Neural progenitor cell (in vitro differentiated cells): ENCODE measurements at regions not wholly inside any gene's neighbourhood (a gene's known extent, or its start where the extent isn't known, plus 50 kb on each side); places are given as distances from the start of the nearest gene placed in this dataset.

ENCODE experiments used
- DNase-seq: peaks from one replicate; pipeline ENCODE4 v3.0.0-alpha.2; 2016; ENCODE audit warnings: low spot score
- H2AFZ ChIP-seq: fragments of 200-600 bp; sonication (generic); replicated peaks from 2 replicates; pipeline ENCODE4 v1.6.1; 2016; ENCODE audit warnings: antibody characterized with exemption
- H3F3A ChIP-seq: fragments of 200-600 bp; sonication (generic); 2 replicates; pipeline ENCODE4 v1.6.1; 2016; ENCODE audit warnings: antibody characterized with exemption, low read depth
- H3K27ac ChIP-seq: fragments of 200-600 bp; sonication (generic); 2 replicates; pipeline ENCODE4 v1.5.1; 2016; ENCODE audit warnings: mild to moderate bottlenecking
- H3K27me3 ChIP-seq: fragments of 200-600 bp; sonication (generic); 2 replicates; pipeline ENCODE4 v1.6.1; 2016; ENCODE audit warnings: mild to moderate bottlenecking, moderate library complexity
- H3K36me3 ChIP-seq: fragments of 200-600 bp; sonication (generic); 2 replicates; pipeline ENCODE4 v1.5.1; 2016
- H3K4me1 ChIP-seq: fragments of 200-600 bp; sonication (generic); 2 replicates; pipeline ENCODE4 v1.6.1; 2016; ENCODE audit warnings: mixed run types
- H3K4me2 ChIP-seq: fragments of 200-600 bp; sonication (generic); 2 replicates; pipeline ENCODE4 v1.6.1; 2016
- H3K4me3 ChIP-seq: fragments of 200-600 bp; sonication (generic); 2 replicates; pipeline ENCODE4 v1.5.1; 2016
- H3K79me2 ChIP-seq: fragments of 200-600 bp; sonication (generic); 2 replicates; pipeline ENCODE4 v1.6.1; 2016; ENCODE audit warnings: low read depth
- H3K9ac ChIP-seq: fragments of 200-600 bp; sonication (generic); 2 replicates; pipeline ENCODE4 v1.6.1; 2016
- H3K9me3 ChIP-seq: fragments of 200-600 bp; sonication (generic); 2 replicates; pipeline ENCODE4 v1.5.1; 2016; ENCODE audit warnings: low read depth
- H4K20me1 ChIP-seq: fragments of 200-600 bp; sonication (generic); 2 replicates; pipeline ENCODE4 v1.6.1; 2016; ENCODE audit warnings: low read depth
- H3K27ac Mint-ChIP-seq: 3 replicates; pipeline ENCODE4 v1.8.0; 2021; ENCODE audit warnings: mixed read lengths
- H3K27me3 Mint-ChIP-seq: 2 replicates; pipeline ENCODE4 v1.8.0; 2022; ENCODE audit warnings: low read depth, mild to moderate bottlenecking, inconsistent platforms, moderate library complexity, mixed read lengths; ENCODE audit not compliant: insufficient read depth
- H3K36me3 Mint-ChIP-seq: 3 replicates; pipeline ENCODE4 v1.8.0; 2021; ENCODE audit warnings: mixed read lengths
- H3K4me1 Mint-ChIP-seq: 3 replicates; pipeline ENCODE4 v1.8.0; 2021; ENCODE audit warnings: mixed read lengths
- H3K4me3 Mint-ChIP-seq: 3 replicates; pipeline ENCODE4 v1.8.0; 2021; ENCODE audit warnings: mild to moderate bottlenecking, moderate library complexity, mixed read lengths
- H3K9me3 Mint-ChIP-seq: 3 replicates; pipeline ENCODE4 v1.8.0; 2020; ENCODE audit warnings: mixed read lengths
- CTCF ChIP-seq: fragments of 200-600 bp; sonication (generic); IDR thresholded peaks from 2 replicates; pipeline ENCODE4 v1.5.1; 2017; ENCODE audit warnings: antibody characterized with exemption, mild to moderate bottlenecking
- EZH2 ChIP-seq: fragments of 200-600 bp; sonication (generic); IDR thresholded peaks from 2 replicates; pipeline ENCODE4 v1.6.1; 2017; ENCODE audit warnings: antibody characterized with exemption, mild to moderate bottlenecking, moderate library complexity
- EZH2phosphoT487 ChIP-seq: fragments of 200-600 bp; sonication (generic); IDR thresholded peaks from 2 replicates; pipeline ENCODE4 v1.6.1; 2017; ENCODE audit warnings: antibody characterized with exemption

- Mint-ChIP-seq H3K27me3 (peaks cover 10% of the 10 kb centered on the region), H3K27ac (no peak overlapping the region), H3K36me3 (no peaks in the 10 kb centered on the region), H3K4me1 (peaks cover 3% of the 10 kb centered on the region), H3K9me3 (peaks cover 3% of the 10 kb centered on the region), H3K4me3 (no peak overlapping the region)
- DNase-seq = no peak
- no peaks in the 10 kb centered on the region for H3K79me2 ChIP-seq
- H3K9me3 ChIP-seq = no peaks in the 10 kb centered on the region
- no peaks in the 10 kb centered on the region for H3K36me3 ChIP-seq
- H3K4me2 ChIP-seq = no peak overlapping the region
- H3F3A ChIP-seq = no peaks in the 10 kb centered on the region
- no peaks in the 10 kb centered on the region for H3K27me3 ChIP-seq
- H3K4me3 ChIP-seq = no peak overlapping the region
- no peak overlapping the region for H3K27ac ChIP-seq
- TF ChIP-seq EZH2 = no peak
- TF ChIP-seq EZH2phosphoT487 = no peak
- TF ChIP-seq CTCF = no peak
- peaks cover 3% of the 10 kb centered on the region for H3K4me1 ChIP-seq
- no peak overlapping the region for H2AFZ ChIP-seq
- no peak overlapping the region for H3K9ac ChIP-seq
- no peaks in the 10 kb centered on the region for H4K20me1 ChIP-seq
Measured at GRCh38 chr1:18045621-18046020, 62.0 kb upstream of the IGSF21 start.

- Histone ChIP-seq H3K9ac (no peak overlapping the region), H3K9me3 (no peaks in the 10 kb centered on the region), H3K36me3 (no peaks in the 10 kb centered on the region), H3K4me2 (no peak overlapping the region), H3K4me3 (no peak overlapping the region), H3K79me2 (no peaks in the 10 kb centered on the region), H3K4me1 (no peaks in the 10 kb centered on the region), H3K27me3 (no peaks in the 10 kb centered on the region), H3F3A (no peaks in the 10 kb centered on the region), H4K20me1 (no peaks in the 10 kb centered on the region), H3K27ac (no peak overlapping the region), H2AFZ (no peak overlapping the region)
- TF ChIP-seq CTCF (no peak), EZH2phosphoT487 (no peak), EZH2 (no peak)
- H3K4me1 Mint-ChIP-seq = no peaks in the 10 kb centered on the region
- H3K27ac Mint-ChIP-seq = no peak overlapping the region
- H3K27me3 Mint-ChIP-seq = peaks cover 14% of the 10 kb centered on the region
- H3K9me3 Mint-ChIP-seq = peaks cover 3% of the 10 kb centered on the region
- no peak for DNase-seq
- H3K36me3 Mint-ChIP-seq = no peaks in the 10 kb centered on the region
- H3K4me3 Mint-ChIP-seq = no peak overlapping the region
Measured at GRCh38 chr1:18047122-18047521, 60.5 kb upstream of the IGSF21 start.

GRCh38 chr1:18049228-18049627 is 58.4 kb upstream of the IGSF21 start:
- H4K20me1 ChIP-seq = no peaks in the 10 kb centered on the region
- H3K36me3 ChIP-seq = no peaks in the 10 kb centered on the region
- no peaks in the 10 kb centered on the region for H3K79me2 ChIP-seq
- no peak overlapping the region for H3K4me2 ChIP-seq
- Mint-ChIP-seq H3K27me3 (peaks cover 17% of the 10 kb centered on the region), H3K4me1 (no peaks in the 10 kb centered on the region), H3K9me3 (peaks cover 3% of the 10 kb centered on the region), H3K4me3 (peak overlapping the region; percentile 42), H3K27ac (no peak overlapping the region), H3K36me3 (no peaks in the 10 kb centered on the region)
- H3K27me3 ChIP-seq = peaks cover 6% of the 10 kb centered on the region
- H3K9ac ChIP-seq = no peak overlapping the region
- TF ChIP-seq EZH2phosphoT487 (no peak), EZH2 (no peak), CTCF (no peak)
- no peaks in the 10 kb centered on the region for H3F3A ChIP-seq
- no peak overlapping the region for H2AFZ ChIP-seq
- no peak for DNase-seq
- H3K4me1 ChIP-seq = no peaks in the 10 kb centered on the region
- H3K4me3 ChIP-seq = no peak overlapping the region
- H3K27ac ChIP-seq = no peak overlapping the region
- H3K9me3 ChIP-seq = no peaks in the 10 kb centered on the region
